ENCODE measurements at regions not wholly inside any gene's neighbourhood (a gene's known extent, or its start where the extent isn't known, plus 50 kb on each side); places are given as distances from the start of the nearest gene placed in this dataset.

- H3K4me2 ChIP-seq (ENCODE audit: low read depth, low read length, poor library complexity, severe bottlenecking): no peak overlapping the region
- TF ChIP-seq CTCF (conservative IDR thresholded peaks at IDR 0.05; ENCODE audit: low read length) (no peak), EZH2phosphoT487 (IDR thresholded peaks at IDR 0.05; ENCODE audit: borderline replicate concordance) (no peak)
- no peaks in the 10 kb centered on the region for H4K20me1 ChIP-seq (ENCODE audit: insufficient read depth, low read length, poor library complexity, severe bottlenecking)
- H3K9ac ChIP-seq (ENCODE audit: low read depth, low read length, poor library complexity, severe bottlenecking): no peak overlapping the region
- H2AFZ ChIP-seq (ENCODE audit: low read length): no peak overlapping the region
- no peaks in the 10 kb centered on the region for H3K9me2 ChIP-seq (replicated peaks; ENCODE audit: low read depth, low read length)
- no peaks in the 10 kb centered on the region for H3K79me2 ChIP-seq (ENCODE audit: insufficient read depth, low read length)
- H3K4me3 ChIP-seq (ENCODE audit: low read length, poor library complexity, severe bottlenecking): no peak overlapping the region
- no peaks in the 10 kb centered on the region for H3K36me3 ChIP-seq (ENCODE audit: insufficient read depth, low read length)
- H3K9me3 ChIP-seq (ENCODE audit: insufficient read depth, low read depth, low read length): no peaks in the 10 kb centered on the region
- no peaks in the 10 kb centered on the region for H3K4me1 ChIP-seq (ENCODE audit: insufficient read depth, low read length, poor library complexity, severe bottlenecking)
- H3K27me3 ChIP-seq (ENCODE audit: insufficient read depth, low read length, poor library complexity, severe bottlenecking): no peaks in the 10 kb centered on the region
- H3F3A ChIP-seq (ENCODE audit: low read depth): no peaks in the 10 kb centered on the region
Observed at GRCh38 chr2:57199663-57200062, 846.9 kb upstream of the VRK2 start.

- Histone ChIP-seq H3K4me3 (ENCODE audit: low read length, poor library complexity, severe bottlenecking) (no peak overlapping the region), H3K9me2 (replicated peaks; ENCODE audit: low read depth, low read length) (no peaks in the 10 kb centered on the region), H2AFZ (ENCODE audit: low read length) (no peak overlapping the region), H3K27me3 (ENCODE audit: insufficient read depth, low read length, poor library complexity, severe bottlenecking) (no peaks in the 10 kb centered on the region), H3K79me2 (ENCODE audit: insufficient read depth, low read length) (no peaks in the 10 kb centered on the region), H3K4me2 (ENCODE audit: low read depth, low read length, poor library complexity, severe bottlenecking) (no peak overlapping the region), H3K9me3 (ENCODE audit: insufficient read depth, low read depth, low read length) (no peaks in the 10 kb centered on the region), H3F3A (ENCODE audit: low read depth) (no peaks in the 10 kb centered on the region), H3K36me3 (ENCODE audit: insufficient read depth, low read length) (no peaks in the 10 kb centered on the region), H4K20me1 (ENCODE audit: insufficient read depth, low read length, poor library complexity, severe bottlenecking) (no peaks in the 10 kb centered on the region), H3K9ac (ENCODE audit: low read depth, low read length, poor library complexity, severe bottlenecking) (no peak overlapping the region), H3K4me1 (ENCODE audit: insufficient read depth, low read length, poor library complexity, severe bottlenecking) (no peaks in the 10 kb centered on the region)
- TF ChIP-seq CTCF (conservative IDR thresholded peaks at IDR 0.05; ENCODE audit: low read length) (no peak), EZH2phosphoT487 (IDR thresholded peaks at IDR 0.05; ENCODE audit: borderline replicate concordance) (no peak)
Observed at GRCh38 chr2:57204364-57204763, 842.2 kb upstream of the VRK2 start.

GRCh38 chr2:57205241-57205640 lies 841.4 kb upstream of the VRK2 start:
- Histone ChIP-seq H4K20me1 (ENCODE audit: insufficient read depth, low read length, poor library complexity, severe bottlenecking) (no peaks in the 10 kb centered on the region), H3F3A (ENCODE audit: low read depth) (no peaks in the 10 kb centered on the region), H3K36me3 (ENCODE audit: insufficient read depth, low read length) (no peaks in the 10 kb centered on the region), H3K27me3 (ENCODE audit: insufficient read depth, low read length, poor library complexity, severe bottlenecking) (no peaks in the 10 kb centered on the region), H2AFZ (ENCODE audit: low read length) (no peak overlapping the region), H3K9ac (ENCODE audit: low read depth, low read length, poor library complexity, severe bottlenecking) (no peak overlapping the region), H3K4me2 (ENCODE audit: low read depth, low read length, poor library complexity, severe bottlenecking) (no peak overlapping the region), H3K9me2 (replicated peaks; ENCODE audit: low read depth, low read length) (no peaks in the 10 kb centered on the region), H3K4me1 (ENCODE audit: insufficient read depth, low read length, poor library complexity, severe bottlenecking) (no peaks in the 10 kb centered on the region), H3K79me2 (ENCODE audit: insufficient read depth, low read length) (no peaks in the 10 kb centered on the region), H3K9me3 (ENCODE audit: insufficient read depth, low read depth, low read length) (no peaks in the 10 kb centered on the region), H3K4me3 (ENCODE audit: low read length, poor library complexity, severe bottlenecking) (no peak overlapping the region)
- TF ChIP-seq EZH2phosphoT487 (IDR thresholded peaks at IDR 0.05; ENCODE audit: borderline replicate concordance): no peak
- no peak for TF ChIP-seq CTCF (conservative IDR thresholded peaks at IDR 0.05; ENCODE audit: low read length)
